CD14-positive monocyte (primary cell): ENCODE measurements at regions not wholly inside any gene's neighbourhood (a gene's known extent, or its start where the extent isn't known, plus 50 kb on each side); places are given as distances from the start of the nearest gene placed in this dataset.

Experiments
- DNase-seq, 3 donors: peaks; one replicate each; pipeline ENCODE4 v3.0.0-alpha.2; 2011 to 2022
- H2AFZ ChIP-seq: 2 replicates; pipeline ENCODE4 v1.6.0; 2012; ENCODE audit warnings: mild to moderate bottlenecking, low read depth, low read length, inconsistent platforms; ENCODE audit not compliant: insufficient read depth, poor library complexity, severe bottlenecking
- H3K27ac ChIP-seq, 2 donors: 1 replicate in 1 of 2; 2 replicates in 1 of 2; pipeline ENCODE4 v1.5.1; 2012 to 2013; ENCODE audit warnings: low read length in 2 of 2, control low read depth in 1 of 2, inconsistent platforms in 1 of 2, low read depth in 1 of 2, mild to moderate bottlenecking in 1 of 2
- H3K27me3 ChIP-seq, 2 donors: one replicate each; pipeline versions ENCODE4 v1.6.0 to v1.6.1; 2011 to 2013; ENCODE audit warnings: low read length in 2 of 2; ENCODE audit not compliant: control insufficient read depth in 2 of 2, insufficient read depth in 2 of 2
- H3K36me3 ChIP-seq, 2 donors: replicated peaks in 1 of 2; 1 replicate in 1 of 2; 2 replicates in 1 of 2; pipeline versions ENCODE4 v1.5.1 to v1.6.1; 2012 to 2013; ENCODE audit warnings: low read length in 2 of 2, control low read depth in 1 of 2, inconsistent platforms in 1 of 2, mild to moderate bottlenecking in 1 of 2; ENCODE audit not compliant: insufficient read depth in 2 of 2, control insufficient read depth in 1 of 2
- H3K4me1 ChIP-seq, 2 donors: 1 replicate in 1 of 2; 2 replicates in 1 of 2; pipeline versions ENCODE4 v1.5.1 to v1.6.1; 2012 to 2013; ENCODE audit warnings: low read length in 2 of 2, control low read depth in 1 of 2, inconsistent platforms in 1 of 2, mild to moderate bottlenecking in 1 of 2, moderate library complexity in 1 of 2; ENCODE audit not compliant: insufficient read depth in 2 of 2, control insufficient read depth in 1 of 2
- H3K4me2 ChIP-seq: replicated peaks from 2 replicates; pipeline ENCODE3; 2012; ENCODE audit warnings: low read length, moderate library complexity, mild to moderate bottlenecking; ENCODE audit not compliant: poor library complexity, severe bottlenecking; ENCODE audit errors: extremely low read depth
- H3K4me3 ChIP-seq, 3 experiments: fragments of 200-600 bp in 1 of 3; sonication (generic) in 1 of 3; replicated peaks in 1 of 3; 1 replicate in 2 of 3; 2 replicates in 1 of 3; pipeline ENCODE4 v1.5.1; 2011 to 2013; ENCODE audit warnings: low read length in 3 of 3, mild to moderate bottlenecking in 3 of 3, control low read depth in 2 of 3, low read depth in 2 of 3, inconsistent platforms in 1 of 3, moderate library complexity in 1 of 3
- H3K79me2 ChIP-seq: 2 replicates; pipeline ENCODE4 v1.6.0; 2012; ENCODE audit warnings: mild to moderate bottlenecking, control low read depth, inconsistent platforms, low read length, moderate library complexity; ENCODE audit not compliant: insufficient read depth
- H3K9ac ChIP-seq: 2 replicates; pipeline ENCODE4 v1.6.0; 2017; ENCODE audit warnings: low read length, mild to moderate bottlenecking; ENCODE audit not compliant: insufficient read depth, poor library complexity, severe bottlenecking
- H3K9me3 ChIP-seq, 2 donors: replicated peaks in 1 of 2; 1 replicate in 1 of 2; 2 replicates in 1 of 2; pipeline versions ENCODE4 v1.5.1 to v1.6.1; 2012 to 2013; ENCODE audit warnings: low read length in 2 of 2, control low read depth in 1 of 2; ENCODE audit not compliant: control insufficient read depth in 1 of 2, insufficient read depth in 1 of 2
- H4K20me1 ChIP-seq: 2 replicates; pipeline ENCODE4 v1.6.0; 2012; ENCODE audit warnings: mild to moderate bottlenecking, low read length, control low read depth, moderate library complexity; ENCODE audit not compliant: insufficient read depth
- H3K27ac Mint-ChIP-seq, 7 donors: one replicate each; pipeline ENCODE4 v1.8.0; 2020; ENCODE audit warnings: mild to moderate bottlenecking in 7 of 7, mixed read lengths in 7 of 7, moderate library complexity in 6 of 7, inconsistent platforms in 2 of 7
- H3K27me3 Mint-ChIP-seq, 3 donors: one replicate each; pipeline ENCODE4 v1.8.0; 2021 to 2022; ENCODE audit warnings: low read depth in 3 of 3, mild to moderate bottlenecking in 3 of 3, mixed read lengths in 3 of 3, moderate library complexity in 3 of 3, inconsistent platforms in 1 of 3
- H3K36me3 Mint-ChIP-seq, 2 donors: one replicate each; pipeline ENCODE4 v1.8.0; 2020; ENCODE audit warnings: mixed read lengths in 2 of 2, inconsistent platforms in 1 of 2, mild to moderate bottlenecking in 1 of 2
- H3K4me1 Mint-ChIP-seq: one replicate; pipeline ENCODE4 v1.8.0; 2020; ENCODE audit warnings: mild to moderate bottlenecking, mixed read lengths
- H3K4me3 Mint-ChIP-seq, 2 donors: one replicate each; pipeline ENCODE4 v1.8.0; 2020; ENCODE audit warnings: mild to moderate bottlenecking in 2 of 2, mixed read lengths in 2 of 2, moderate library complexity in 1 of 2
- H3K9me3 Mint-ChIP-seq, 7 donors: one replicate each; pipeline ENCODE4 v1.8.0; 2020 to 2022; ENCODE audit warnings: mixed read lengths in 7 of 7, mild to moderate bottlenecking in 6 of 7, moderate library complexity in 6 of 7, inconsistent platforms in 2 of 7
- WGBS: methylation state at CpG from one replicate; pipeline ENCODE4 v1.1.5; 2013; ENCODE audit warnings: missing lambda C conversion rate; ENCODE audit not compliant: insufficient coverage; 5-methylcytosine and 5-hydroxymethylcytosine counted together
- intact Hi-C, 2 donors: fragments of 100-400 bp; cut with micrococcal nuclease; formaldehyde crosslinking; loops; one replicate each; pipeline versions ENCODE4 v1.15.0 to v1.15.1; 2023
- TF ChIP-seq, protein P1 (sequence below): fragments of 200-600 bp; IDR thresholded peaks from one replicate; pipeline ENCODE4 v1.8.0; 2022; ENCODE audit warnings: antibody characterized with exemption, mild to moderate bottlenecking

DNA sequence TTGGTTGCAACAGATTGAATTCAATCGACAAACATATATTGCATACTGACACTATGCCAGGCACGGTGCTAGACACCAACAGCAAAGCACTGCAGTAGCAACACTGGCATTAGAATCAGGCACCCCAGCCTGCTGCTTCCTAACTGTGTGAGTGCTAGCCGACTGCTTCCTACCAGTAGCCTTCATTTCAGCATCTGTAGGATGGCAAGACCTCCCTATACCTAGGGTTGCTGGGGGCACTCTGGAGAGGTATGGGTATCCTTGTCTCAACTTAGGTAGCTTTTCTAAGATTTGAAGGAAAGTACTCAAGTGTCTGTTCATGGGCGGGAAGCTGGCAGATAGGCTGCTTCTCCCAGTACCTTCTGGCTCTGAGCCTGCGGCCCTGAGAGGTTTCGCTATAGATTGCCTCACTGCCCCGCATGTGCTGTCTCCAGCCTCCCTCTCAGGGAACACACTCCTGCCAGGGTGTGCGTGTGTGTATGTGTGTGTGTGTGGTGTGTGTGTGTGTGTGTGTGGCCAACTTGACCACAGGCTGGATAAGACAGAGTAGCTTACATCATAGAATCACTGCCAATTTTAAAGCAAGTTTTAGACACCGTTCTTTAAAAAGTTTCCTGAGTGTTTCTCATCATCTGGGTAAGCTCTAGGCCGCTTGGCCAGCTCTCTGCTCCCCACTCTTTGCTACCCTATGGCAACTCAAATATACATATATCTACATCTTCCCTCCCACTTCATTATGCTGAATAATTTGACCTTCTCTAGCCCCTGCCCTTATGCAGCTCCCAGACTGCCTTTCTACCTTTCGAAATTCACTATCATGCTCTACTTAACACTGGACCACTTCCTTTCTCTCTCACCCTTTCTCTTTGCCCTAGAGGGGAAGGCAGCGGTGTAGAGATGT is 97.0 kb upstream of the PJA1 start:
- Histone ChIP-seq H4K20me1 (no peaks in the 10 kb centered on the region), H3K9me3 (no peaks in the 10 kb centered on the region), H2AFZ (no peak overlapping the region), H3K36me3 (no peaks in the 10 kb centered on the region), H3K4me3 (no peak overlapping the region), H3K4me2 (no peak overlapping the region), H3K27me3 (peaks cover 0 to 18% of the 10 kb centered on the region in 2 donors), H3K4me1 (no peaks in the 10 kb centered on the region), H3K27ac (no peak overlapping the region), H3K79me2 (no peaks in the 10 kb centered on the region), H3K9ac (no peak overlapping the region)
- 85% methylated on average over 4 of the region's 12 CpGs for WGBS
- TF ChIP-seq, protein P1, sequence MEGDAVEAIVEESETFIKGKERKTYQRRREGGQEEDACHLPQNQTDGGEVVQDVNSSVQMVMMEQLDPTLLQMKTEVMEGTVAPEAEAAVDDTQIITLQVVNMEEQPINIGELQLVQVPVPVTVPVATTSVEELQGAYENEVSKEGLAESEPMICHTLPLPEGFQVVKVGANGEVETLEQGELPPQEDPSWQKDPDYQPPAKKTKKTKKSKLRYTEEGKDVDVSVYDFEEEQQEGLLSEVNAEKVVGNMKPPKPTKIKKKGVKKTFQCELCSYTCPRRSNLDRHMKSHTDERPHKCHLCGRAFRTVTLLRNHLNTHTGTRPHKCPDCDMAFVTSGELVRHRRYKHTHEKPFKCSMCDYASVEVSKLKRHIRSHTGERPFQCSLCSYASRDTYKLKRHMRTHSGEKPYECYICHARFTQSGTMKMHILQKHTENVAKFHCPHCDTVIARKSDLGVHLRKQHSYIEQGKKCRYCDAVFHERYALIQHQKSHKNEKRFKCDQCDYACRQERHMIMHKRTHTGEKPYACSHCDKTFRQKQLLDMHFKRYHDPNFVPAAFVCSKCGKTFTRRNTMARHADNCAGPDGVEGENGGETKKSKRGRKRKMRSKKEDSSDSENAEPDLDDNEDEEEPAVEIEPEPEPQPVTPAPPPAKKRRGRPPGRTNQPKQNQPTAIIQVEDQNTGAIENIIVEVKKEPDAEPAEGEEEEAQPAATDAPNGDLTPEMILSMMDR = no peak
- no peak for DNase-seq
- no peaks in the 10 kb centered on the region for H3K4me1 Mint-ChIP-seq
- peaks cover 0 to 3% (median 0%) of the 10 kb centered on the region in 7 donors for H3K9me3 Mint-ChIP-seq
- peaks cover 15 to 26% (median 25%) of the 10 kb centered on the region in 3 donors for H3K27me3 Mint-ChIP-seq
- H3K4me3 Mint-ChIP-seq = no peak overlapping the region
- H3K27ac Mint-ChIP-seq = no peak overlapping the region
- intact Hi-C loops = no loop called here
- no peaks in the 10 kb centered on the region for H3K36me3 Mint-ChIP-seq

DNA sequence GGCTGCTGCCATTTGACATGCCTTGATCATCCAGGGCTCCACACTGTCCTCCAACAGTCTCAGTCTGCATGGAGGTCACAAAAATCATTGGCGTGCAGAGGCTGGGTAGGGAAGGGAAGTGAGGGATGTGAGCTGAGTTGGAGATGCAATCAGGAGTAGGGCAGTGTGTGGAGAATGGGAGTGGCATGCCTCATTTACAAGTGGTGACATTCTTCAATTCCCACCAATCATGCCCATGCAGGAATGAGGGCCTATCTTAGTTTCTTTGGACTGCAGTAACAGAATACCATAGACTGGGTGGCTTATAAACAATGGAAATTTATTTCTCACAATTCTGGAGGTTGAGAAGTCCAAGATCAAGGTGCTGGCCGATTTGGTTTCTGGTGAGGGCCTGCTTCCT is 94.9 kb upstream of the PJA1 start:
- no peaks in the 10 kb centered on the region for H3K9me3 ChIP-seq
- H3K27me3 ChIP-seq = peaks cover 0 to 18% of the 10 kb centered on the region in 2 donors
- H3K4me3 ChIP-seq = no peak overlapping the region
- H2AFZ ChIP-seq = no peak overlapping the region
- Mint-ChIP-seq H3K36me3 (no peaks in the 10 kb centered on the region), H3K4me1 (no peaks in the 10 kb centered on the region), H3K27me3 (peaks cover 13 to 25% (median 23%) of the 10 kb centered on the region in 3 donors), H3K4me3 (no peak overlapping the region), H3K27ac (no peak overlapping the region), H3K9me3 (peaks cover 0 to 3% (median 0%) of the 10 kb centered on the region in 7 donors)
- intact Hi-C loops = no loop called here
- H3K4me2 ChIP-seq = no peak overlapping the region
- H4K20me1 ChIP-seq = no peaks in the 10 kb centered on the region
- TF ChIP-seq, protein P1 = no peak
- WGBS = no CpG with 5 or more reads among the region's 2 CpGs
- no peaks in the 10 kb centered on the region for H3K36me3 ChIP-seq
- H3K27ac ChIP-seq = no peak overlapping the region
- H3K9ac ChIP-seq = no peak overlapping the region
- DNase-seq = no peak
- no peaks in the 10 kb centered on the region for H3K4me1 ChIP-seq
- H3K79me2 ChIP-seq = no peaks in the 10 kb centered on the region
